HG02610 (cell line): ENCODE measurements at regions not wholly inside any gene's neighbourhood (a gene's known extent, or its start where the extent isn't known, plus 50 kb on each side); places are given as distances from the start of the nearest gene placed in this dataset.
A peak's percentile ranks its signal among the peaks of the same experiment; 100 is the strongest.

Experiments used
- ATAC-seq: cut with Tn5 transposase; IDR thresholded peaks from one replicate; pipeline ENCODE4 v1.9.1; 2021; ENCODE audit warnings: mild to moderate bottlenecking, moderate library complexity; ENCODE audit not compliant: unreplicated experiment

DNA sequence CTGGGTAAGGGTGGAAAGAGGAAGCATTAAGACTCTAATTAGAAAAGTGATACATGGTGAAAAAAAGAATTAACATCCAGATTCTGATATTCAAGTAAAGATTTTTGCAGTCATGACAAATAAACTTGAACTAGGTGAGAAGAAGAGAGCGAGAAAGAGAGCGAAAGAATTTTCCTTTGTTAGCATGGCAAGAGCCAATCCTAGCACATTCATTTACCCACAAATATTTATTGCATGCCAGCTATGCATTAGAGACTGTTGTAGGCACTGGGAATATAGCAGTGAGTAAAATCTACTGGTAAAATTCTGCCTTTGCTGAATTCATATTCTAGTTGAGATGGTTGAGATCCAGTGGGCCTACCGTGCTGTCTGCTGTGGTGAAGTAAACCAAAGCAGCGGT is 177.9 kb upstream of the DPH6 start:
- no peak for ATAC-seq

DNA sequence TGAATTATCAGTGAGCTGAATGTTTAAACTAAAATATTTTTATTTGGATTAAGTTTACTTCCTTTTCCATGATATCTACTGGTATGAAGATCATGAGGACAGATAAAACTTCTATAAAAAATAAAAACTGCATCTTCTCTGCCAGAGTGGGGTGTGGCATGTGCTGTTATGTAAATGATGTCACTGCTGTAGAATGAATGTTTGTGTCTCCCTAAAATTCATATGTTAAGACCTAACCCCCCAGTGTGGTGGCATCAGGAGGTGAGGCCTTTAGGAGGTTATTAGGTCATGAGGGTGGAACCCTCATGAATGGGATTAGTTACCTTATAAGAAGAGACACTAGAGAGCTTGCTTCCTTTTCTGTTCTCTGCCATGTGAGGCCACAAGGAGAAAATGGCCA is 178.7 kb upstream of the DPH6 start:
- ATAC-seq, result no peak

DNA sequence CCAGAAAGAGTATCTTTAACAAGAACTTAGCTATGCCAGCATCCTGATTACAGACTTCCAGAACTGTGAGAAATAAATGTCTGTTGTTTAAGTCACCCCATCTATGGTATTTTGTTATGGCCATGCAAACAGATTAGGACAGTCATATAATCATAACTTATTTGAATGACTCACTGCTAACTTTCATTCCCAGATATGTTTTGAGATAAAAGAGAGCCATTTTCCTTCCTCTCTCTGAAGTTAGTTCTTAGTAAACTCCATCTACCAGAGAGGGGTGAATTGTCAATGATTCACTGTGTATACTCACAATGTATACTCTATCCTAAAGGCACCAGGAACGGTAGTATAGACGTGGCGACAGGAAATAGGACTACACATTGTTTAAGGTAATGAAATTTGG is 179.4 kb upstream of the DPH6 start:
- no peak for ATAC-seq

GRCh38 chr15:35727627-35728026 is 181.7 kb upstream of the DPH6 start:
- no peak for ATAC-seq

DNA sequence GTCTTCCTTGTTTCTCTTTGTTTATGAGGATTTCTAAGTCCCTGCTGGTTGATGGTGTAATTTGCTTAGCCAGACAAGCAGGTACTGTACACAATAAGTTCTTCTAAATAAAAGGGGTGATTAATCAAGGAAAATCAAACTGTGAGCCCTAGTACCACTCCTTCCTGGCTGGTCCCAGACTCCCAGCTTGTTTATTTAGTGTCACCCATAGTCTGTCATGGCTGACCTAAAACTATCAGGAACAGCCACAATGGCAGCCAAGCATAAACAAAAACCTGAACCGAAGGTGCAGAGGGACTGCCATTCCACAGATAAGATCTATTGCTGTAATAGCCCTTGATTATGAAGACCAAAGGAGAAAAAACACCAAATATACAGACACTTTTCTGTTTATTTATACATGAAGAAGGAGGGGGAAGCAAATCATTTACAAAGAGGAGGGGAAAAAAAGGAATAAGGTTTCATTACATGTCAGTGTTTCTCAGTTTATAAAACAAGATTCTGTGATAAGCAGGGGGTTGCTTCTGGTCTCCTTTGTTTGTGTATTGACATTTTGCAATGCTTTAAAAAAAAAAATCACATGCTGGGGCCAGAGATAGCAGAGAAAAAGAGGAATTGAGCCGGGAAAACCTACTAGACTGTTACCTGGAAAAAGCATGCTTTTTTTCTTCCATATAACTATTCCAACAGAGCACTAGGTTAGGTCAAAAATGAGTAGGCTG is 182.4 kb upstream of the DPH6 start:
- no peak for ATAC-seq

- ATAC-seq, result no peak
These were observed 190.2 kb upstream of the DPH6 start for GRCh38 chr15:35736150-35736549.

GRCh38 chr15:35737441-35737840 is 191.5 kb upstream of the DPH6 start:
- ATAC-seq, result no peak

DNA sequence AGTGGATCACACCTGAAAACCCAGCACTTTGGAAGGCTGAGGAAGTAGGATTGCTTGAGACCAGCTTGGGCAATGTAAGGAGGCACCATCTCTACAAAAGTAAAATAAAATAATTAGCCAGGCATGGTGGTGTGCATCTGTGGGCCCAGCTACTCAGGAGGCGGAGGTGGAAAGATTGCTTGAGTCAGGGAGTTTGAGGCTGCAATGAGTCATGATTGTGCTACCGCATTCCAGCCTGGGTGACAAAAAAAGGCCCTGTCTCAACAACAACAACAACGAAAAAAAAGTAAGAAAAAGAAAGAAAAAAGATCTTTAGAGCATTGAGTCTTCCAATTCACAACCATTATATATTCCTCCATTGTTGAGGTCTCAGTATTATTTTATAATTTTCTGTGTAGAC is 192.4 kb upstream of the DPH6 start:
- ATAC-seq, result no peak

DNA sequence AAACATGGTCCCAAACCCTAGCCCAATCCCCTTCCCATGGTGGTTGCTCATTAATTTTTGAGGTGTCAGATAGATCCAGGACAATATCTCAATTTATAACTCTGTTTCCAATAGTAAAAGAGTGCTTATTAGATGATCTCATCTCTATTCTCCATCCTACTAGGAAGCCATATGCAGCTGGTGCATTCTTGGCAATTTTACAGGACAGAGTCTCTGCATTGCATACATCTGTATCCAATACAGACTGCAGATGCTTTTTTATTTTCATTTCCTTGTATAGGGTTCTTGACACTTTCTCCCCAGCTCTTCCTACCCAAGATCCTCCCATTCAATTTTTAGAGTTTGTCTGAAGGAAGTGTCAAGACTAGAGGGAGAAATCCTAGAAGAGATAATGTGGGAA is 194.8 kb upstream of the DPH6 start:
- no peak for ATAC-seq

DNA sequence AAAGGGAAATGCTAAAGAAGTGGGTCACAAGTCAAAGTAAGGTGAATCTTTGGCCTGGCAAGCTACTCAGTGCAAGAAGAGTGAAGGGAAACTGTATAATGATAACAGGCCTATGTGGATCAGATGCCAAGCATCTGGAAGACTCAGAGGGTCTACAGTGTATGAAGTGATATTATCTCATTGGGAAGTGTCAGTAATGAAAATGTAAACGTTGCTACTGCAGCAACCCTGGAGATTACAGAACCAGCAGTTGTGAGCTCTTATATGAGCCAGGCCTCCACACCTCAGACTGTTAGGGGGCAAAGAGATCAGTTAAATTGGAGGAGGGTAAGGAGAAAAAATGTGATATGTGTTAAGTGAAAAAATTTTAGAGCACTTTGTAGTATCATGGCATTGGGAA is 195.4 kb upstream of the DPH6 start:
- no peak for ATAC-seq

GRCh38 chr15:35741881-35742280 is 195.9 kb upstream of the DPH6 start:
- ATAC-seq, result no peak

GRCh38 chr15:35743321-35743720 is 197.4 kb upstream of the DPH6 start:
- ATAC-seq, result no peak

- no peak for ATAC-seq
These were observed 200.2 kb upstream of the DPH6 start for GRCh38 chr15:35746121-35746520.

GRCh38 chr15:35748105-35748504 is 202.1 kb upstream of the DPH6 start:
- no peak for ATAC-seq

- ATAC-seq, result no peak
These were observed 204.1 kb upstream of the DPH6 start for GRCh38 chr15:35750051-35750450.

DNA sequence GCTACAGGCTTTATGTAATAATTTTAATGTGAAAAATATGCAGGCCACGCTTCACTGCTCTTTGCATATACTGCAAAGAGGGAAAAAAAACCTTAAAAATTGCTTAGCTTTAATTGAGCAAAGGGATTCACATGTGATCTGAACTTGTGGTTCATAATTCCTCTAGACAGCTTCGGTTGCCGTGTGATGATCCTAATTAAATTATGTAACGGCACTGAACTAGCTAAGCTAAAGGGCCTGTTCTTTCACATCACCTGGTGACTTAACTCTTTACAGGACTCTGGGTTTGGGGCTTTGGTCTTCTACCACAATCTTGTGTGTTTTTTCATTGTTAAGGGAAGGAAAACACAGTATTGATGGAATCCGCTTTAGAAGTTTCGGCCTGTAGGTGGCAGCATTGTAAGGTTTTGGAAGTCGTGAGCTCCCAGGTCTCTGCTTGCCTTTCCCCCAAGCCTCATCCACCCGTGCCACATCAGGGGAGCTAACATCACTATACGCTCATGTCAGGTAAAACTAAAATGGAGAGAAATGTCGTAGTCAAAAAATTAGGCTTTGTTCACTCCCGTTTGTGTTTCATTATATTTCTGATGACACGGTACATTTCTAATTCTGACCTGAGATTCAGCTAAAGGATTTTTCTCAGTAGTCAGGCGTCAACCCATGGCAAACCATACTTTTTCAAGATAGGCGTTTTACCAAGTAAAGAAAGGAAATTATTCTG is 205.6 kb upstream of the DPH6 start:
- peak; percentile 68 for ATAC-seq

DNA sequence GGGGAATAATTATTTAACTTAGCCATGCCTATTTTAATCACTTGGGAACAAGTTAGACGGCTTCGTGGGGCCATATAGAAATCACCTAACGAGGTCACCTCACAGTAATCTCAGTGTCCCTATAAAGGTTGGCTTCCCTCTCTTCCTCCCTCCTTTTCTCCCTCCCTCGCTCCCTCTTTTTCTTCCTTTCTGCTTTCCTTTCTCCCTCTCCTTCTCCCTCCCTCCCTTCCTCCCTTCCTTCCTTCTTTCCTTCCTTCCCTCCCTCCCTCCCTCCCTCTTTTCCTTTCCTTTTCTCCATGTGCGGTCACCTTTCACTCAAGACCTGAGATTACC is 206.1 kb upstream of the DPH6 start:
- ATAC-seq, result no peak

GRCh38 chr15:35753486-35753885 is 207.5 kb upstream of the DPH6 start:
- no peak for ATAC-seq

- no peak for ATAC-seq
These were observed 209.4 kb upstream of the DPH6 start for GRCh38 chr15:35755237-35755802.

DNA sequence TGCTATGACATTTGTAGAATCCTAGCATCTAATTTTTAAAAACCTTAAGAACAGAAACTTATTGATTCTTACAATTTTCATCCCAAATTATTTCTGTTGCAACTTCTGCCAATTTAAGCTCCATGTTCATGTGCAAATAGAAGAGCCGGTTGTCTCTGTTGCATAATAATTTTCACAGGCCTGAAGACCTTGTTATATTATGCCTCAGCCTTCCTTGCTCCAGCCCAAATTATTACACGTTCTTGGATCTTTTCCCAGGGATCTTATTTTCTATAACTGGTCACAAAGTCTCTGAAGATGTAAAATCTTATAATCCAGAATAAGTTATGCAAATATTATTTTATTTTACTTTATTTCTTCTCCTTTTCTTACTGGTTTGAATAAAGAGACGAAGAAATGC is 210.7 kb upstream of the DPH6 start:
- ATAC-seq, result no peak

GRCh38 chr15:35757361-35757760 is 211.4 kb upstream of the DPH6 start:
- no peak for ATAC-seq

GRCh38 chr15:35757765-35758164 is 211.8 kb upstream of the DPH6 start:
- no peak for ATAC-seq
